ACHN (cell line): ENCODE measurements at regions not wholly inside any gene's neighbourhood (a gene's known extent, or its start where the extent isn't known, plus 50 kb on each side); places are given as distances from the start of the nearest gene placed in this dataset.

Source experiments
- DNase-seq: peaks from one replicate; pipeline ENCODE4 v3.0.0-alpha.2; 2015
- in situ Hi-C: cut with HindIII; loops from 2 replicates; pipeline ENCODE4 v1.10.0; 2017; ENCODE audit warnings: low sequenced_read_pairs, low pct_ligation_motif_present, low pct_unique_long_range_greater_than_20kb

GRCh38 chr13:53336441-53337160 lies 308.0 kb downstream of the OLFM4 start:
- DNase-seq, result no peak
- in situ Hi-C loops, result no loop called here

GRCh38 chr13:53338760-53339159 lies 310.1 kb downstream of the OLFM4 start:
- DNase-seq, result peak; percentile 1
- in situ Hi-C loops, result no loop called here

- in situ Hi-C loops, result no loop called here
- no peak for DNase-seq
Measured at GRCh38 chr13:53340505-53341143, 312.0 kb downstream of the OLFM4 start.

- in situ Hi-C loops, result no loop called here
- no peak for DNase-seq
Measured at GRCh38 chr13:53341144-53341510, 312.5 kb downstream of the OLFM4 start.

- no peak for DNase-seq
- in situ Hi-C loops, result no loop called here
Measured at GRCh38 chr13:53342623-53343360, 314.2 kb downstream of the OLFM4 start.

GRCh38 chr13:53343361-53343744 lies 314.7 kb downstream of the OLFM4 start:
- in situ Hi-C loops, result no loop called here
- no peak for DNase-seq

GRCh38 chr13:53351021-53351420 lies 322.4 kb downstream of the OLFM4 start:
- in situ Hi-C loops, result no loop called here

GRCh38 chr13:53357582-53357981 lies 329.0 kb downstream of the OLFM4 start:
- in situ Hi-C loops, result no loop called here
- no peak for DNase-seq

More at GRCh38 chr13:53351021-53351420, 322.4 kb downstream of the OLFM4 start:
- no peak for DNase-seq

- in situ Hi-C loops, result no loop called here
- DNase-seq, result no peak
Measured at GRCh38 chr13:53368948-53369347, 340.3 kb downstream of the OLFM4 start.

GRCh38 chr13:53379485-53379884 lies 350.9 kb downstream of the OLFM4 start:
- DNase-seq, result no peak
- in situ Hi-C loops, result no loop called here

GRCh38 chr13:53382008-53382407 lies 353.4 kb downstream of the OLFM4 start:
- in situ Hi-C loops, result no loop called here
- no peak for DNase-seq

GRCh38 chr13:53398051-53398450 lies 369.4 kb downstream of the OLFM4 start:
- no peak for DNase-seq
- in situ Hi-C loops, result no loop called here

- in situ Hi-C loops, result no loop called here
- peak; percentile 16 for DNase-seq
Measured at GRCh38 chr13:53405616-53406015, 377.0 kb downstream of the OLFM4 start.

- no peak for DNase-seq
- in situ Hi-C loops, result no loop called here
Measured at GRCh38 chr13:53408306-53408705, 379.7 kb downstream of the OLFM4 start.

- no peak for DNase-seq
- in situ Hi-C loops, result no loop called here
Measured at GRCh38 chr13:53408847-53409568, 380.4 kb downstream of the OLFM4 start.

GRCh38 chr13:53411463-53411862 lies 382.9 kb downstream of the OLFM4 start:
- no peak for DNase-seq

GRCh38 chr13:53415135-53415534 lies 386.5 kb downstream of the OLFM4 start:
- in situ Hi-C loops, result no loop called here
- no peak for DNase-seq

More at GRCh38 chr13:53411463-53411862, 382.9 kb downstream of the OLFM4 start:
- in situ Hi-C loops, result no loop called here

- in situ Hi-C loops, result no loop called here
- DNase-seq, result no peak
Measured at GRCh38 chr13:53417601-53418000, 389.0 kb downstream of the OLFM4 start.

- DNase-seq, result no peak
- in situ Hi-C loops, result no loop called here
Measured at GRCh38 chr13:53422415-53422814, 393.8 kb downstream of the OLFM4 start.
